PC-9 (cell line): ENCODE measurements at regions not wholly inside any gene's neighbourhood (a gene's known extent, or its start where the extent isn't known, plus 50 kb on each side); places are given as distances from the start of the nearest gene placed in this dataset.

ENCODE experiments used
- BruUV-seq: library from RNA; stranded (reverse); fragments of 400-500 nt; replicated peaks from 2 replicates; lab custom pipeline; 2021; lab: Mats Ljungman, UMichigan
- CTCF ChIA-PET: fragments of 300-600 bp; sonication (Branson Sonifier 250); formaldehyde crosslinking; loops from one replicate; lab custom pipeline; 2022; ENCODE audit warnings: antibody characterized with exemption; lab: Charles Lee
- POLR2A ChIA-PET: fragments of 300-600 bp; sonication (Branson Sonifier 250); formaldehyde crosslinking; loops from one replicate; lab custom pipeline; 2022; ENCODE audit warnings: antibody characterized with exemption; ENCODE audit not compliant: unreplicated experiment; lab: Charles Lee
- DNase-seq, 2 experiments: peaks; one replicate each; pipeline versions ENCODE4 v3.0.0 to v3.0.0-alpha.2; 2015 to 2022; ENCODE audit warnings: mixed read lengths in 1 of 2
- H2AFZ ChIP-seq: fragments of 200-600 bp; sonication (generic); 2 replicates; pipeline ENCODE4 v1.8.1; 2017; ENCODE audit warnings: antibody characterized with exemption
- H3F3A ChIP-seq: fragments of 200-600 bp; sonication (generic); 2 replicates; pipeline ENCODE4 v1.8.1; 2017; ENCODE audit warnings: antibody characterized with exemption, mild to moderate bottlenecking, low read depth; ENCODE audit not compliant: insufficient read depth
- H3K27ac ChIP-seq: fragments of 200-600 bp; sonication (generic); 2 replicates; pipeline ENCODE4 v1.6.1; 2016; ENCODE audit warnings: mixed run types
- H3K27me3 ChIP-seq: fragments of 200-600 bp; sonication (generic); 2 replicates; pipeline ENCODE4 v1.6.1; 2016; ENCODE audit warnings: low read depth, mixed run types; ENCODE audit not compliant: insufficient read depth
- H3K36me3 ChIP-seq: fragments of 200-600 bp; sonication (generic); 2 replicates; pipeline ENCODE4 v1.6.1; 2016; ENCODE audit warnings: low read depth, mixed run types
- H3K4me1 ChIP-seq: fragments of 200-600 bp; sonication (generic); replicated peaks from 2 replicates; pipeline ENCODE4 v1.6.1; 2016; ENCODE audit warnings: mixed run types; ENCODE audit not compliant: insufficient read depth
- H3K4me2 ChIP-seq: fragments of 200-600 bp; sonication (generic); 2 replicates; pipeline ENCODE4 v1.6.1; 2017; ENCODE audit warnings: mixed run types
- H3K4me3 ChIP-seq: fragments of 200-600 bp; sonication (generic); 2 replicates; pipeline ENCODE4 v1.6.1; 2016; ENCODE audit warnings: mixed run types
- H3K79me2 ChIP-seq: fragments of 200-600 bp; sonication (generic); 2 replicates; pipeline ENCODE4 v1.6.1; 2017; ENCODE audit warnings: low read depth, mixed run types
- H3K9me2 ChIP-seq: fragments of 200-600 bp; sonication (generic); 2 replicates; pipeline ENCODE4 v1.8.1; 2017; ENCODE audit warnings: mild to moderate bottlenecking; ENCODE audit not compliant: insufficient read depth
- H3K9me3 ChIP-seq: fragments of 200-600 bp; sonication (generic); 2 replicates; pipeline ENCODE4 v1.8.1; 2016; ENCODE audit warnings: low read depth; ENCODE audit not compliant: insufficient read depth
- H4K20me1 ChIP-seq: fragments of 200-600 bp; sonication (generic); 2 replicates; pipeline ENCODE4 v1.8.1; 2017; ENCODE audit not compliant: insufficient read depth
- EZH2 ChIP-seq: fragments of 200-600 bp; sonication (generic); IDR thresholded peaks from 2 replicates; pipeline ENCODE4 v1.8.0; 2017; ENCODE audit warnings: antibody characterized with exemption, low read depth
- intact Hi-C: fragments of 100-400 bp; cut with micrococcal nuclease; formaldehyde crosslinking; loops from one replicate; pipeline ENCODE4 v1.10.0; 2022; ENCODE audit not compliant: unreplicated experiment
- TF ChIP-seq, protein P1 (sequence below): fragments of 200-600 bp; sonication (generic); conservative IDR thresholded peaks from 2 replicates; pipeline ENCODE4 v1.6.1; 2017; ENCODE audit warnings: mixed run types, antibody characterized with exemption, mild to moderate bottlenecking, moderate library complexity

DNA sequence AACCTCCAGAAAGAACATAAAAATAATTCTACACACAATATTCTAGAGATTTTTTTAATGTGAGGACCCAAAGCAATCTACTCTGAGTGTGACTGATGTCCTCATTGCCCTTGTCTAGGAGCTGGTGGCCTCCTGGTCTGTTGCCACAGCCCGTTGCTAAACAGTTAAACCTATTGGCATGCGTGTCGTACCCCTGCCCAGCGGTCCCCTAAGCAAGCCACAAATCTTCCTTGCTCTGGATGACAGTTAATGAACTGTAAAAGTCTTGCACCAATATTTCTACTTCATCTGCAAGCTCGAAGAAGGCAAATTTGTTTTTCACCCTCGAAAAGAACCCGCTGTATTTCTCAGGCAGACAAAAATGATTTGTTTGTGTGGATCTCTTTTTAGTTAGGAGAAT, 489.1 kb upstream of the MEX3C start:
- TF ChIP-seq EZH2 = no peak
- TF ChIP-seq, protein P1, sequence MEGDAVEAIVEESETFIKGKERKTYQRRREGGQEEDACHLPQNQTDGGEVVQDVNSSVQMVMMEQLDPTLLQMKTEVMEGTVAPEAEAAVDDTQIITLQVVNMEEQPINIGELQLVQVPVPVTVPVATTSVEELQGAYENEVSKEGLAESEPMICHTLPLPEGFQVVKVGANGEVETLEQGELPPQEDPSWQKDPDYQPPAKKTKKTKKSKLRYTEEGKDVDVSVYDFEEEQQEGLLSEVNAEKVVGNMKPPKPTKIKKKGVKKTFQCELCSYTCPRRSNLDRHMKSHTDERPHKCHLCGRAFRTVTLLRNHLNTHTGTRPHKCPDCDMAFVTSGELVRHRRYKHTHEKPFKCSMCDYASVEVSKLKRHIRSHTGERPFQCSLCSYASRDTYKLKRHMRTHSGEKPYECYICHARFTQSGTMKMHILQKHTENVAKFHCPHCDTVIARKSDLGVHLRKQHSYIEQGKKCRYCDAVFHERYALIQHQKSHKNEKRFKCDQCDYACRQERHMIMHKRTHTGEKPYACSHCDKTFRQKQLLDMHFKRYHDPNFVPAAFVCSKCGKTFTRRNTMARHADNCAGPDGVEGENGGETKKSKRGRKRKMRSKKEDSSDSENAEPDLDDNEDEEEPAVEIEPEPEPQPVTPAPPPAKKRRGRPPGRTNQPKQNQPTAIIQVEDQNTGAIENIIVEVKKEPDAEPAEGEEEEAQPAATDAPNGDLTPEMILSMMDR = no peak
- Histone ChIP-seq H3K27ac (no peak overlapping the region), H2AFZ (no peak overlapping the region), H3K4me1 (no peaks in the 10 kb centered on the region), H3K4me2 (no peak overlapping the region), H3K9me2 (no peaks in the 10 kb centered on the region), H4K20me1 (no peaks in the 10 kb centered on the region), H3K36me3 (no peaks in the 10 kb centered on the region), H3K4me3 (no peak overlapping the region), H3K9me3 (no peaks in the 10 kb centered on the region), H3F3A (no peaks in the 10 kb centered on the region), H3K79me2 (no peaks in the 10 kb centered on the region), H3K27me3 (no peaks in the 10 kb centered on the region)
- no peak for DNase-seq
- BruUV-seq = no TSS peak
- intact Hi-C loops = no loop called here
- ChIA-PET CTCF (no interaction called here), POLR2A (no interaction called here)

DNA sequence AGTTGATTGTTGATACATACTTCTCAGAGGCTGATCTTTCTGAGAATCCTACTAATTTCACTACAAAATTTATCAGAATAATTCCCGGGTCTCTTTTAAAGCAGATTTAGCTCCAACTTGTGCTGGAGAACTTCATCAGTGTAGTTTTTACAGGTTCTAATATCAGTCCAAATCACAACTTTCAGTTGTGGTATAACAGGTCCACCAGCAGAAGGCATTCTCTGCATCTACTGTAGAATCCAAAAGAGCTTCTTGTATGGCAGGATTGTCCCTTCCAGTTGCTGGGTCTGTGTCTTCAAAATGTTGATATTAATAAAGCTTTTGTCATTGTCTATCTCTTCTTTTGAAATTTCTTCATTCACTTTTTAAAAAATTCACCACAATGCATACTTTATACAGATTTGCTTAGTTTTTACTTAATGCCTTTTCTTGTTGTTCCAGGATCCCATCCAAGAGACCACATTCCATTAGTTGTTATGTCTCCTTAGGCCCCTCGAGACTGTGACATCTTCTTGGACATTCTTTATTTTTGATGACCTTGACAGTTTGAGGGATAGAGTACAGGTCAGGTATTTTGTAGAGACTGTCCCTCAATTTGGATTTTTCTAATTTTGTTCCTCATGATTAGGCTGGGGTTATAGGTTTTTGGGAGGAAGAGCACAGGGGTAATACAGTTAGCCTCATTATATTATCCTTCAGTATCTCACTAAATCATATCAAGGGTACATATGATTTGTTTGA, 490.5 kb upstream of the MEX3C start:
- no peak overlapping the region for H3K27ac ChIP-seq
- H3F3A ChIP-seq = no peaks in the 10 kb centered on the region
- POLR2A ChIA-PET = no interaction called here
- H3K9me2 ChIP-seq = no peaks in the 10 kb centered on the region
- no peaks in the 10 kb centered on the region for H3K79me2 ChIP-seq
- no TSS peak for BruUV-seq
- H3K27me3 ChIP-seq = no peaks in the 10 kb centered on the region
- H3K4me2 ChIP-seq = no peak overlapping the region
- TF ChIP-seq, protein P1 = no peak
- TF ChIP-seq EZH2 = no peak
- H3K36me3 ChIP-seq = no peaks in the 10 kb centered on the region
- H3K9me3 ChIP-seq = no peaks in the 10 kb centered on the region
- H4K20me1 ChIP-seq = no peaks in the 10 kb centered on the region
- H3K4me1 ChIP-seq = no peaks in the 10 kb centered on the region
- intact Hi-C loops = no loop called here
- CTCF ChIA-PET = no interaction called here
- no peak overlapping the region for H2AFZ ChIP-seq
- no peak overlapping the region for H3K4me3 ChIP-seq
- DNase-seq = no peak

DNA sequence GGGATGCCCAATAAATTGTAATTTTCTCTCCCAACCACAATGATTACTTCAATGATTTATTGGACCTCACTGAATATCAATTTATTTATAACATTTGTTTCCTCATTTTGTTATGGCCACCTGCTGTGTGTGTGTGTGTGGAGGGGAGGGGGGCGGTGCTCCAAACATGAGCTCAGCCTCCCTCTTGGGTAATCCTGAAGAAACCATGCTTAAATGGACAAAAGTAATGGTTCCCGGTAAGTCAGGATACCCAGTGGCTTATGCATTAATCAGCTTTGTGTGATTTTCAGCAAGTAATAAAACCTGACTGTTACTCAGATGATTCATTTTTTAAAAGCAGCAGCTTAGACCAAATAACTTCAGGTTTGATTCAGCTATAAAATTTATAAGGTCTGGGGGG, 495.1 kb upstream of the MEX3C start:
- CTCF ChIA-PET = no interaction called here
- Histone ChIP-seq H3K79me2 (no peaks in the 10 kb centered on the region), H3K9me2 (no peaks in the 10 kb centered on the region), H3K27me3 (no peaks in the 10 kb centered on the region), H3K36me3 (no peaks in the 10 kb centered on the region), H4K20me1 (no peaks in the 10 kb centered on the region), H3K4me2 (no peak overlapping the region), H2AFZ (no peak overlapping the region), H3K9me3 (no peaks in the 10 kb centered on the region), H3K4me1 (no peaks in the 10 kb centered on the region), H3K27ac (no peak overlapping the region), H3F3A (no peaks in the 10 kb centered on the region), H3K4me3 (no peak overlapping the region)
- intact Hi-C loops = no loop called here
- BruUV-seq = no TSS peak
- DNase-seq = no peak
- POLR2A ChIA-PET = no interaction called here
- TF ChIP-seq, protein P1 = no peak
- no peak for TF ChIP-seq EZH2
